Nephron progenitor cell (in vitro differentiated cells): ENCODE measurements at regions not wholly inside any gene's neighbourhood (a gene's known extent, or its start where the extent isn't known, plus 50 kb on each side); places are given as distances from the start of the nearest gene placed in this dataset.

Source experiments
- DNase-seq: peaks from one replicate; pipeline ENCODE4 v3.0.0; 2021
- H3K27ac Mint-ChIP-seq: 2 replicates; pipeline ENCODE4 v1.8.0; 2021; ENCODE audit warnings: mild to moderate bottlenecking, moderate library complexity, mixed read lengths
- H3K27me3 Mint-ChIP-seq: 2 replicates; pipeline ENCODE4 v1.8.0; 2021; ENCODE audit warnings: mild to moderate bottlenecking, low read depth, mixed read lengths; ENCODE audit not compliant: poor library complexity
- H3K36me3 Mint-ChIP-seq: 2 replicates; pipeline ENCODE4 v1.8.0; 2021; ENCODE audit warnings: low read depth, mixed read lengths
- H3K4me1 Mint-ChIP-seq: 2 replicates; pipeline ENCODE4 v1.8.0; 2021; ENCODE audit warnings: mixed read lengths
- H3K4me3 Mint-ChIP-seq: 2 replicates; pipeline ENCODE4 v1.8.0; 2021; ENCODE audit warnings: mild to moderate bottlenecking, moderate library complexity, mixed read lengths
- H3K9me3 Mint-ChIP-seq: 2 replicates; pipeline ENCODE4 v1.8.0; 2021; ENCODE audit warnings: mild to moderate bottlenecking, moderate library complexity, mixed read lengths
- CTCF ChIP-seq: fragments of 200-600 bp; sonication (generic); IDR thresholded peaks from 2 replicates; pipeline ENCODE4 v1.5.0; 2021; ENCODE audit warnings: antibody characterized with exemption

GRCh38 chr2:82591718-82592117 is 1867.4 kb downstream of the SUCLG1 start:
- H3K27ac Mint-ChIP-seq = no peak overlapping the region
- H3K36me3 Mint-ChIP-seq = no peaks in the 10 kb centered on the region
- no peak for TF ChIP-seq CTCF
- H3K4me3 Mint-ChIP-seq = no peak overlapping the region
- H3K27me3 Mint-ChIP-seq = no peaks in the 10 kb centered on the region
- H3K9me3 Mint-ChIP-seq = peaks cover 11% of the 10 kb centered on the region
- H3K4me1 Mint-ChIP-seq = peaks cover 5% of the 10 kb centered on the region
- DNase-seq = no peak

- Mint-ChIP-seq H3K27me3 (no peaks in the 10 kb centered on the region), H3K27ac (no peak overlapping the region), H3K4me3 (no peak overlapping the region), H3K36me3 (no peaks in the 10 kb centered on the region), H3K4me1 (no peaks in the 10 kb centered on the region), H3K9me3 (peaks cover 18% of the 10 kb centered on the region)
- no peak for DNase-seq
- TF ChIP-seq CTCF = no peak
Measured at GRCh38 chr2:82576656-82577055, 1882.4 kb downstream of the SUCLG1 start.

- no peaks in the 10 kb centered on the region for H3K36me3 Mint-ChIP-seq
- H3K27ac Mint-ChIP-seq = no peak overlapping the region
- no peaks in the 10 kb centered on the region for H3K27me3 Mint-ChIP-seq
- no peak for DNase-seq
- no peak overlapping the region for H3K4me3 Mint-ChIP-seq
- H3K4me1 Mint-ChIP-seq = no peaks in the 10 kb centered on the region
- TF ChIP-seq CTCF = no peak
- H3K9me3 Mint-ChIP-seq = no peaks in the 10 kb centered on the region
Measured at GRCh38 chr2:82539280-82539621, 1919.8 kb downstream of the SUCLG1 start.

- TF ChIP-seq CTCF = no peak
- no peak for DNase-seq
Measured at GRCh38 chr2:82538590-82539279, 1920.3 kb downstream of the SUCLG1 start.

GRCh38 chr2:82528288-82528687 is 1930.8 kb downstream of the SUCLG1 start:
- no peaks in the 10 kb centered on the region for H3K4me1 Mint-ChIP-seq
- no peaks in the 10 kb centered on the region for H3K36me3 Mint-ChIP-seq
- H3K27me3 Mint-ChIP-seq = peaks cover 7% of the 10 kb centered on the region
- TF ChIP-seq CTCF = no peak
- no peak overlapping the region for H3K4me3 Mint-ChIP-seq
- H3K27ac Mint-ChIP-seq = no peak overlapping the region
- H3K9me3 Mint-ChIP-seq = no peaks in the 10 kb centered on the region
- DNase-seq = no peak

More at GRCh38 chr2:82538590-82539279, 1920.3 kb downstream of the SUCLG1 start:
- Mint-ChIP-seq H3K36me3 (no peaks in the 10 kb centered on the region), H3K4me1 (no peaks in the 10 kb centered on the region), H3K9me3 (no peaks in the 10 kb centered on the region), H3K4me3 (no peak overlapping the region), H3K27me3 (no peaks in the 10 kb centered on the region), H3K27ac (no peak overlapping the region)

- no peak for DNase-seq
- Mint-ChIP-seq H3K9me3 (no peaks in the 10 kb centered on the region), H3K27ac (no peak overlapping the region), H3K4me1 (no peaks in the 10 kb centered on the region), H3K27me3 (peaks cover 7% of the 10 kb centered on the region), H3K36me3 (no peaks in the 10 kb centered on the region), H3K4me3 (no peak overlapping the region)
- TF ChIP-seq CTCF = no peak
Measured at GRCh38 chr2:82527124-82527523, 1932.0 kb downstream of the SUCLG1 start.
